ENCODE measurements at regions not wholly inside any gene's neighbourhood (a gene's known extent, or its start where the extent isn't known, plus 50 kb on each side); places are given as distances from the start of the nearest gene placed in this dataset.

DNA sequence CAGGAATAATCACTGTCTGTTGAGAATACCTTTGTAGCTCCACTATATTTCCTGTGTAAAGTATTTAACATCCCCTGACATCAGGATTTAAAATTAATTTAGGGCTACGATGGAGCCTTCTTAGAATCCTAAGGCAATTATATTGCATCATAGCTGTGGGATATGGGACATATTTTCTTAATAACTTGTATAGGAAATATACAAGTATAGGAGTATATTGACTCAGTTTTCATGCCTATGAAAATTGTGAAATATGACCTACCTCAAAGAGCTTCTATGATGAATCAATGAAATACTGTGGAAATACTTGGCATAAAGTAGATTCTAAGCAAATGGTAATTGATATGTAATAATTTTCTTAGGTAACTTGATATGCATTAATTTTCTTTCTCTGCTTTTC, 221.0 kb upstream of the KLF4 start:
- H3K9me3 Mint-ChIP-seq (ENCODE audit: unreplicated experiment), result no peaks in the 10 kb centered on the region
- DNase-seq (ENCODE audit: low read depth) (no peak), FAIRE-seq (no peak)
- H3K36me3 Mint-ChIP-seq (ENCODE audit: low read depth, unreplicated experiment), result no peaks in the 10 kb centered on the region
- Histone ChIP-seq H2AFZ (ENCODE audit: low read depth, low read length) (no peak overlapping the region), H4K20me1 (ENCODE audit: insufficient read depth, low read length) (no peaks in the 10 kb centered on the region), H3K36me3 (ENCODE audit: insufficient read depth, low read length) (no peaks in the 10 kb centered on the region), H3K27ac (ENCODE audit: low read depth, low read length) (no peak overlapping the region), H3K27me3 (ENCODE audit: insufficient read depth, low read length) (peaks cover 3% of the 10 kb centered on the region), H3K4me2 (ENCODE audit: low read length) (no peak overlapping the region), H3K9ac (ENCODE audit: low read length) (no peak overlapping the region), H3K4me1 (ENCODE audit: insufficient read depth, low read length) (peaks cover 20% of the 10 kb centered on the region), H3K9me3 (ENCODE audit: insufficient read depth, low read depth, low read length) (no peaks in the 10 kb centered on the region), H3K79me2 (ENCODE audit: insufficient read depth, low read length) (no peaks in the 10 kb centered on the region), H3K4me3 (ENCODE audit: insufficient read depth, low read depth, low read length) (no peak overlapping the region)
- no peak overlapping the region for H3K4me3 Mint-ChIP-seq (ENCODE audit: unreplicated experiment)
- no peak overlapping the region for H3K27ac Mint-ChIP-seq (ENCODE audit: unreplicated experiment)
- H3K4me1 Mint-ChIP-seq (ENCODE audit: low read depth, unreplicated experiment), result peaks cover 29% of the 10 kb centered on the region
- TF ChIP-seq, protein P1, sequence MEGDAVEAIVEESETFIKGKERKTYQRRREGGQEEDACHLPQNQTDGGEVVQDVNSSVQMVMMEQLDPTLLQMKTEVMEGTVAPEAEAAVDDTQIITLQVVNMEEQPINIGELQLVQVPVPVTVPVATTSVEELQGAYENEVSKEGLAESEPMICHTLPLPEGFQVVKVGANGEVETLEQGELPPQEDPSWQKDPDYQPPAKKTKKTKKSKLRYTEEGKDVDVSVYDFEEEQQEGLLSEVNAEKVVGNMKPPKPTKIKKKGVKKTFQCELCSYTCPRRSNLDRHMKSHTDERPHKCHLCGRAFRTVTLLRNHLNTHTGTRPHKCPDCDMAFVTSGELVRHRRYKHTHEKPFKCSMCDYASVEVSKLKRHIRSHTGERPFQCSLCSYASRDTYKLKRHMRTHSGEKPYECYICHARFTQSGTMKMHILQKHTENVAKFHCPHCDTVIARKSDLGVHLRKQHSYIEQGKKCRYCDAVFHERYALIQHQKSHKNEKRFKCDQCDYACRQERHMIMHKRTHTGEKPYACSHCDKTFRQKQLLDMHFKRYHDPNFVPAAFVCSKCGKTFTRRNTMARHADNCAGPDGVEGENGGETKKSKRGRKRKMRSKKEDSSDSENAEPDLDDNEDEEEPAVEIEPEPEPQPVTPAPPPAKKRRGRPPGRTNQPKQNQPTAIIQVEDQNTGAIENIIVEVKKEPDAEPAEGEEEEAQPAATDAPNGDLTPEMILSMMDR (IDR thresholded peaks at IDR 0.05; ENCODE audit: insufficient read depth, low read depth, low read length), result no peak
- no peak for TF ChIP-seq EZH2 (IDR thresholded peaks at IDR 0.05; ENCODE audit: insufficient read depth, low read length)
- H3K27me3 Mint-ChIP-seq (ENCODE audit: low read depth, unreplicated experiment), result peaks cover 5% of the 10 kb centered on the region

DNA sequence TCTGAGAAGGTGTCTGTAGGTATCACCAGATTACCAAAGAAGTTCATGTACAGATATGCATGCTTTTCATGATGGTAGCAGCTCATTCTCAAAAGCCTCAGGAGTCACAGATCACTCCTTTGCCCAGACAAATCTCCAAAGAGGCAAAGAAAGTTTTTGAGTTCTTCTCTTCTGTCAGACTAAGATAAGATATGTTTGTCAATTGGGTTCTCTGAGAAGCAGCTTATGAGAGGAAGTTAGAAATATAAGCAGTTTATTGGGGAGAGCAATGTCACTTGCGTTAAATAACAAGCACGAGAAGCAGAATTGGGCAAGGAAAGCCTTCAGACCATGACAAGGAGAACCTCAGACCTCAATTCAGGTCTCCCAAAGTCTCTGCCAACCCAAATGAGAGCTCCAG, 219.2 kb upstream of the KLF4 start:
- Histone ChIP-seq H3K79me2 (ENCODE audit: insufficient read depth, low read length) (no peaks in the 10 kb centered on the region), H3K27ac (ENCODE audit: low read depth, low read length) (no peak overlapping the region), H3K9ac (ENCODE audit: low read length) (no peak overlapping the region), H4K20me1 (ENCODE audit: insufficient read depth, low read length) (no peaks in the 10 kb centered on the region), H3K4me3 (ENCODE audit: insufficient read depth, low read depth, low read length) (no peak overlapping the region), H2AFZ (ENCODE audit: low read depth, low read length) (no peak overlapping the region), H3K4me1 (ENCODE audit: insufficient read depth, low read length) (peaks cover 20% of the 10 kb centered on the region), H3K36me3 (ENCODE audit: insufficient read depth, low read length) (no peaks in the 10 kb centered on the region), H3K27me3 (ENCODE audit: insufficient read depth, low read length) (peaks cover 3% of the 10 kb centered on the region), H3K9me3 (ENCODE audit: insufficient read depth, low read depth, low read length) (no peaks in the 10 kb centered on the region), H3K4me2 (ENCODE audit: low read length) (no peak overlapping the region)
- no peak overlapping the region for H3K27ac Mint-ChIP-seq (ENCODE audit: unreplicated experiment)
- FAIRE-seq (no peak), DNase-seq (ENCODE audit: low read depth) (no peak)
- peaks cover 29% of the 10 kb centered on the region for H3K4me1 Mint-ChIP-seq (ENCODE audit: low read depth, unreplicated experiment)
- no peaks in the 10 kb centered on the region for H3K27me3 Mint-ChIP-seq (ENCODE audit: low read depth, unreplicated experiment)
- TF ChIP-seq, protein P1 (IDR thresholded peaks at IDR 0.05; ENCODE audit: insufficient read depth, low read depth, low read length), result no peak
- TF ChIP-seq EZH2 (IDR thresholded peaks at IDR 0.05; ENCODE audit: insufficient read depth, low read length), result no peak
- H3K4me3 Mint-ChIP-seq (ENCODE audit: unreplicated experiment), result no peak overlapping the region
- no peaks in the 10 kb centered on the region for H3K36me3 Mint-ChIP-seq (ENCODE audit: low read depth, unreplicated experiment)
- no peaks in the 10 kb centered on the region for H3K9me3 Mint-ChIP-seq (ENCODE audit: unreplicated experiment)

DNA sequence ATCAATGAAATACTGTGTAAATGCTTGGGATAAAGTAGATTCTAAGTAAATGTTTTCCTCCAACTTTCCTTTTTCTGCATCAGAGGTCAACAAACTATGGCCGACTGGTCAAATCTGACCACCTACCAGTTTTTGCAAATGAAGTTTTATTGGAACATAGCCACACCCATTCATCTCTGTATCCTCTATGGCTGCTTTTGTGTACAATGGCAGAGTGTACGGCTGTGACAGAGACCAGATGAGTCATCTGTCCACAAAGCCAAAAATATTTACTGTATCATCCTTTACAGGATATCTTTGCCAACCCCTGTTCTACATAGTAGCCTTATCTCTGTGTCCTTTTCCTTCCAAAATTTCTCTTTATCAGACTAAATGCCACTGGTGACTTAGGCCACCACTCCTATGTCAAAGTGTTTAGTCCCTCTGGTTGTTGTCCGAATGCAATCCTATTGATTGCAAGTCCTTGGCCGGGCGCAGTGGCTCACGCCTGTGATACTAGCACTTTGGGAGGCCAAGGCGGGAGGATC, 218.4 kb upstream of the KLF4 start:
- H2AFZ ChIP-seq (ENCODE audit: low read depth, low read length), result no peak overlapping the region
- H3K9me3 Mint-ChIP-seq (ENCODE audit: unreplicated experiment), result peaks cover 1% of the 10 kb centered on the region
- no peak for FAIRE-seq
- TF ChIP-seq EZH2 (IDR thresholded peaks at IDR 0.05; ENCODE audit: insufficient read depth, low read length), result no peak
- TF ChIP-seq, protein P1 (IDR thresholded peaks at IDR 0.05; ENCODE audit: insufficient read depth, low read depth, low read length), result no peak
- peaks cover 20% of the 10 kb centered on the region for H3K4me1 ChIP-seq (ENCODE audit: insufficient read depth, low read length)
- H3K36me3 ChIP-seq (ENCODE audit: insufficient read depth, low read length), result no peaks in the 10 kb centered on the region
- DNase-seq (ENCODE audit: low read depth), result peak; percentile 55
- peak overlapping the region; percentile 67 for H3K27ac Mint-ChIP-seq (ENCODE audit: unreplicated experiment)
- no peaks in the 10 kb centered on the region for H4K20me1 ChIP-seq (ENCODE audit: insufficient read depth, low read length)
- no peaks in the 10 kb centered on the region for H3K9me3 ChIP-seq (ENCODE audit: insufficient read depth, low read depth, low read length)
- no peak overlapping the region for H3K4me3 Mint-ChIP-seq (ENCODE audit: unreplicated experiment)
- peaks cover 29% of the 10 kb centered on the region for H3K4me1 Mint-ChIP-seq (ENCODE audit: low read depth, unreplicated experiment)
- no peak overlapping the region for H3K9ac ChIP-seq (ENCODE audit: low read length)
- H3K27ac ChIP-seq (ENCODE audit: low read depth, low read length), result peak overlapping the region; percentile 42
- peak overlapping the region; percentile 15 for H3K4me2 ChIP-seq (ENCODE audit: low read length)
- no peaks in the 10 kb centered on the region for H3K36me3 Mint-ChIP-seq (ENCODE audit: low read depth, unreplicated experiment)
- H3K4me3 ChIP-seq (ENCODE audit: insufficient read depth, low read depth, low read length), result no peak overlapping the region
- no peaks in the 10 kb centered on the region for H3K27me3 ChIP-seq (ENCODE audit: insufficient read depth, low read length)
- no peaks in the 10 kb centered on the region for H3K27me3 Mint-ChIP-seq (ENCODE audit: low read depth, unreplicated experiment)
- H3K79me2 ChIP-seq (ENCODE audit: insufficient read depth, low read length), result no peaks in the 10 kb centered on the region

Measured in astrocyte (in vitro differentiated cells and primary cell).